NOMO-1 (cell line): ENCODE measurements at regions not wholly inside any gene's neighbourhood (a gene's known extent, or its start where the extent isn't known, plus 50 kb on each side); places are given as distances from the start of the nearest gene placed in this dataset.
"Not testable (repeated sequence)": the region's sequence is repeated elsewhere in the genome, so short reads cannot be mapped to it uniquely, and the experiment has no call there.

Source experiments
- DNase-seq, 2 experiments: peaks; one replicate each; lab custom pipeline; 2025; ENCODE audit not compliant: unreplicated experiment in 2 of 2; lab: John Stamatoyannopoulos, UW

DNA sequence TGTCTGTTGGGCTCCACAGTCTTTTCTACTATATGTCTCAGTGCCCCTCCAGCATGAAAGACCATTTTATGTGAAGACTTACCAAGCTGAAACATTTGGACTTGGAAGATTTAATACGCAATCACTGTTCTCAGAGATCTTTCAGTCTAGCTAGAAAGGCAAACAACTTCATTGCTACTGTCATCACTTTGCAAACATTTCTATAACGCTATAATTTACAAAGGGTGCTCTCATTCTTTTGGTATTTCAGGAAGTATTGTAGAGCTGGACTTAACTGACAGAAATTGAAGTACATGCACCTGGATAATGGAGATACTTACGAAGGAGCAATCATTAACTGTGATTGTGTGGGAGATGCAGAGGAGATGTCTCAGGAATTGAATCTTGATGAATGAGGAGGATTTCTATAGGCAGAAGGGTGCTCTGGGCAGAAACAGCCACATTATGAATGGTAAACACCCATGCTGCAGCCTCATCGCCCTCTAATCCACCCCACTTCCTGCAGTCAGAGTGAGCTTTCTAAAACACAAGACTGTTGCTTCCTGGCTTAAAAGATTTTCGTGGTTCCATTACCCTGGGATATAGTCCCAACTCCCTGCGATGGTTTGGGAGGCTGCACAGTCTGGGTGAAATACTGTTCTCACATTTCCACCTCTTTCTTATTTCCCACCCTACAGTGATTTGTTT is 75.1 kb upstream of the GNG12 start:
- no peak for DNase-seq

- not testable (repeated sequence) for DNase-seq
Measured at GRCh38 chr1:67907467-67907866, 74.2 kb upstream of the GNG12 start.

DNA sequence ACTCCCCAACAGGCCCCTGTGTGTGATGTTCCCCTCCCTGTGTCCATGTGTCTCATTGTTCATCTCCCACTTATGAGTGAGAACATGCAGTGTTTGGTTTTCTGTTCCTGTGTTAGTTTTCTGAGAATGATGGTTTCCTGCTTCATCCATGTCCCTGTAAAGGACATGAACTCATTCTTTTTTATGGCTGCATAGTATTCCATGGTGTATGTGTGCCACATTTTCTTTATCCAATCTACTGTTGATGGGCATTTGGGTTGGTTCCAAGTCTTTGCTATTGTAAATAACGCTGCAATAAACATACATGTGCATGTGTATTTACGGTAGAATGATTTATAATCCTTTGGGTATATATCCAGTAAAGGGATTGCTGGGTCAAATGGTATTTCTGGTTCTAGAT is 72.7 kb upstream of the GNG12 start:
- not testable (repeated sequence) for DNase-seq

- DNase-seq = not testable (repeated sequence)
Measured at GRCh38 chr1:67902546-67903223, 69.4 kb upstream of the GNG12 start.

- DNase-seq = no peak
Measured at GRCh38 chr1:67898033-67898726, 64.9 kb upstream of the GNG12 start.

DNA sequence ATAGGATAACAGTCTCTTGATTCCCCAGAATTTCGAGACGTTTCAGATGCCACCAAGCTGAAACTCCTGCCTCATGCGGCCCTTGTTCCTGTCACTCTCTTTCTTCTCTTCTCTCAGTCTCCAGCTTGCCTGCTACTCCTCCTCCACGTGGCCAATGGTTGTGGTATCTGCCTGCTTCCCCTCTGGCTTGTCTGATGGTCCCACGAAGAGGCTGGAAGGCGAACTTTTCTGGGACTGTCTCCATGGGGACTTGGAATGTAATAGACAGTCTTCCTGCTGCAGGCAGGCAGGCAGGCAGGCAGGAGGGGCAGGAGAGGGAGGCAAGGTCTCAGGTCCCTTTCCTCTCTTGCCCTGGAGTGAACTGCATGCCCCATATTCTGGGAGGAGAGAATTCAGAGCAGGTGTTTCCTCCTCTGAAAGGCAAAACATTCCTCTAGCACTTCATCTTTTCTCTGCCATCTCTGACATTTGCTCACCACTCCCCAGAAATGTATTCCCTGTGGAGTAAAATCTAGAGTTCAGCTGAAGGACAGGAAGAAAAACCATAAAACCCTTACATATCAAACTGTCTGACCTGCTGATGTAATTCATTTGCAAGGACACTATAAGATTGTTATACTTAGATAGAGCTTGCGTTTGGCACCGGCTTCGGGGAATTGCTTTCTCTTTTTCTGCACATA is 64.1 kb upstream of the GNG12 start:
- DNase-seq = no peak

DNA sequence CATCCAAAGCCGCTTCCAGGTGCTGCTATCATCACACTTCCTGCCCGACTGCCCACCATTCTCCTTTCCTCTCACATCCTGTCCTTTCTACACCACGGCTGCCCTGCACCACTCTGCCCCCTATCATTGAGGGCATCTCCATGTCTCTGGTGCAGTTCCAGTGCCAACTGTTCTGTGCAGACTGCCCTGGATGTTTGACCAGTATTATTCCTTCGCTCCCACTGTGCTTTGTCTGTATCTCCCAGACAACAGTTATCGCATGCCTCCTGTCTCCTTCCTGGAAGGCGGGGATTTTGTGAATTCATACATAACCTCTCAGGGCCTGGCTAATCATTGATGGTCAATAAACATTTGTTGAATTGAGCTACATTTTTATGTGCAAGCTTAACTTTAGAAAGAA is 63.6 kb upstream of the GNG12 start:
- no peak for DNase-seq

GRCh38 chr1:67894981-67895735 is 61.9 kb upstream of the GNG12 start:
- no peak for DNase-seq

DNA sequence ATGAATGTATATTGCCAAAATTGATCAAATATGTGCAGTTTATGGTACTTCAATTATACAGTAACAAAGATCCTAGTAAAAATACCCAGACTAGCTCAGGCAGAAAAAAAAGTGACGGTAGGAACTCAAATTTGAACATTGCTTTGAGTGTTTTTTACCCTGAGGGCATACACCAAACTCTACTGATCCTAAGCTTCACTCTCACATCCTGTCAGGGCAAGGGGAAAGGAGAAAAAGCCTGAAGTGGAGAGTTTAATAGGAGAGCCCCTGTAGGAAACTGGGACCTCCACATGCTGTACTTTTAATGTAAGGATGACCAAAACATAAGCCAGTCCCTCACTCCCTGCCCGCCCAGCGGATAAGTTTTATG is 59.8 kb upstream of the GNG12 start:
- DNase-seq = no peak

DNA sequence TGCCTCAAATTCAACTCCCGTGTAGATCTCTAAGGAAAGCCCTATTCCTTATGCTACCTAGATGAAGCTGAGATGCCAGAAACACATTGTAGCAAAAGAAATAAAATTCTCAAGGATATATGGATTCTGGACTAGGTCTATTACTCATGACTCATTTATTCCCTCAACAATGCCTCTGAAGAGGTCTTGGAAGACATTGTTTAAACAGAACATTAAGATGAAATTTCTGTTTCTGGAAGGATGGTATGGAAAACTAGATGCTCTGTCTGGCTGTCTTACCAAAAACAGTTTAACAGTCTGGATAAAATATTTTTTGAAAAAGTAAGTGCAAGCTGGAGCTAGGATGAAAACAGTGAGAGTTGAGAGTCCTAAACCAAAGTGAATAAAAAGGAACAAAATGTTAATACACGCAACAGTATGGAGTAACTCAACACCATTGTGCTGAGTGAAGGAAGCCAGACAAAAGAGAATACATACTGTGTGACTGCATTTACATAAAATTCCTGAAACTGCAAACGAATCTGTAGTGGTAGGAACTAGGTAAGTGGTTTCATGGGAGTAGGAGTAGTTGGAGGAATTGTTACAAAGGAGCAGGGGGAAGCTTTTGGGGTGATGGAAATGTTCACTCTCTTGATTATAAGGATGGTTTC is 59.3 kb upstream of the GNG12 start:
- DNase-seq = no peak

GRCh38 chr1:67890857-67891256 is 57.6 kb upstream of the GNG12 start:
- DNase-seq = no peak

GRCh38 chr1:67889953-67890567 is 56.8 kb upstream of the GNG12 start:
- DNase-seq = no peak

DNA sequence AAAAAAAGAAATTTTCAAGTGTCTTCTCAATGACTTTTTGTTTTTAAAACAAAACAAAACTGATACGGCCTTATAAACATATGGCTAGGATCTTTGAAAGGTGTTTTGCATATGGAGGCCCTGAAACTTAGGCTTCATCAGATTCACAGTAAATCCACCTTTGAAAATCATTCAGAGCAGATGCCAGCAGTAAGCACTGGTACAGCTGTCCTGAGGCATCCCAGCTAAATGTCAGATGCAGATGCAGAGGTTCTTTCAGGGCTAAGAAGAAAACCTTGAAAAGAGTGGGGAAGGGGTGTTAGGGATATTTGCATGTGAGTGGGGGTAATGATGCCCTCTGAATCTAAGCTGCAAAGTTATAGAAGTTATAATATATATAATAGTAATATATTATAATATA is 56.2 kb upstream of the GNG12 start:
- DNase-seq = no peak

- DNase-seq = no peak
Measured at GRCh38 chr1:67888216-67889106, 55.2 kb upstream of the GNG12 start.

DNA sequence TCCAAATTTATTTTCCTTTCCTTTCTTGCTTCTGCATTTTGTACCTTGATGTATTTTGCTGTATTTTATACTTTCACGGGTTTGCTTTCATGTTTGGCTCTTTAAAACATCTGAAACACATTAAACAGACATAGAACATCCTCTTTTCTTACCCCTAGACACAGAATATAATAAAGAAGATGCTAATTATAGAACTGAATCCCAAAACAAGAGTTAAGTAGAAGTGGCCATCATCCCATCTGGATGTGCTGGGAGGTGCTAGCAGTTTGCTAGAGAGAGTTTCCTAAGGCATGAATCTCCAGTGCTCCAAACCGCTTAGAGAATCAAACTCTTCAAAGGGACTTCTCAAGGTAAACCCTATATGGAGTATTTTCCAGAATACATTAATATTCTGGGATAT is 53.9 kb upstream of the GNG12 start:
- DNase-seq = no peak

DNA sequence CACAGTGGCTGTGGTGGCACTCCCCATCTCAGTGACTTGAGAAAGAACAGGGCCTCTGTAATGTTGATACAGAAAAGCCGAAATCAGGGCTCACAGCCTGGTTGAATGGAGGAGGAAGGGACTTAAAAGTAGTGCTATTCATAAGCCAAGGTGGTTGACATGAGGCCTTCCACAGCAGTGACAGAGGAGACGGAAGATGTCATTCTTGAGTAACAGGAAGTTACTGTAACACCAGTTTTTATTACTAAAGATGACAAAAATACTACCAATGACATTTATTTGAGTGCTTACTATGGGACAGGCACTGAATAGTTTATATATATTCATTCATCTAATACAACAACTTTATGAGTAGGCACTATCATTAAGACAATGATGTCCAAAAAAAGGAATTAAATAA is 52.8 kb upstream of the GNG12 start:
- peak in 1 of 2 experiments; percentile 43 for DNase-seq

DNA sequence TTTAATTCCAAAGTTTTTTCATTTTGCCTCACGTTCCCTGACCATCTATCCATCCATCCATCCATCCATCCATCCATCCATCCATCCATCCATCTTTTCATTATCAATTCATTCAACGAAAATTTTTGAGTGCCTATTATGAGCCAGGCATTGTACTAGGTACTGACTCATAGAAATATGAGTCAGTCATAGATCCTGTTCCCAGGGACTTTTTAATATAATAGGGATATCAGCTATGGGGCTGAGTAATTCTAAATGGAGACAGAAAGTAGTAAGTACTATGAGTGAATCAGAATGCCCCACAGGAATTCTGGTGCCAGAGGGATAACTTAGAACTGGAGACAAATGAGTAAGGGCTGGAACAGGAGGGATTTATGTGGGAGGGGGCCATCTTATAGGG is 49.8 kb upstream of the GNG12 start:
- no peak for DNase-seq
